WTC11 (cell line): ENCODE measurements at regions not wholly inside any gene's neighbourhood (a gene's known extent, or its start where the extent isn't known, plus 50 kb on each side); places are given as distances from the start of the nearest gene placed in this dataset.

Experiments used
- CTCF ChIP-seq: fragments of 200-600 bp; IDR thresholded peaks from 2 replicates; pipeline ENCODE4 v1.8.0; 2022; ENCODE audit warnings: antibody characterized with exemption
- E2F5 ChIP-seq: sonication (generic); formaldehyde crosslinking; IDR thresholded peaks from 2 replicates; pipeline ENCODE4 v1.8.1; 2022; ENCODE audit warnings: mild to moderate bottlenecking, moderate library complexity, missing genetic modification reagents
- FOXJ3 ChIP-seq: sonication (generic); formaldehyde crosslinking; IDR thresholded peaks from 2 replicates; pipeline ENCODE4 v1.9.0; 2021; ENCODE audit warnings: missing genetic modification reagents, mild to moderate bottlenecking, borderline replicate concordance
- FOXP1 ChIP-seq: sonication (generic); formaldehyde crosslinking; IDR thresholded peaks from 2 replicates; pipeline ENCODE4 v1.8.0; 2022; ENCODE audit warnings: missing genetic modification reagents, mild to moderate bottlenecking, moderate library complexity, borderline replicate concordance
- IRF2 ChIP-seq: sonication (generic); formaldehyde crosslinking; IDR thresholded peaks from 2 replicates; pipeline ENCODE4 v1.8.0; 2022; ENCODE audit warnings: low read depth, missing genetic modification reagents, borderline replicate concordance
- RELA ChIP-seq: sonication (generic); formaldehyde crosslinking; IDR thresholded peaks from 2 replicates; pipeline ENCODE4 v1.8.1; 2022; ENCODE audit warnings: missing genetic modification reagents, mild to moderate bottlenecking, borderline replicate concordance
- TP53 ChIP-seq: sonication (generic); formaldehyde crosslinking; IDR thresholded peaks from 2 replicates; pipeline ENCODE4 v1.8.1; 2023; ENCODE audit warnings: mild to moderate bottlenecking, missing genetic modification reagents
- ZBTB43 ChIP-seq: sonication (generic); formaldehyde crosslinking; IDR thresholded peaks from 2 replicates; pipeline ENCODE4 v1.8.1; 2023; ENCODE audit warnings: mild to moderate bottlenecking, missing genetic modification reagents

- TF ChIP-seq RELA (CRISPR knock-in tag) (no peak), E2F5 (CRISPR knock-in tag) (no peak), IRF2 (CRISPR knock-in tag) (no peak), CTCF (no peak), TP53 (CRISPR knock-in tag) (no peak), FOXP1 (CRISPR knock-in tag) (no peak), ZBTB43 (CRISPR knock-in tag) (no peak), FOXJ3 (CRISPR knock-in tag) (no peak)
These were observed 602.4 kb upstream of the CDH18 start for GRCh38 chr5:20590356-20590755.
